ENCODE measurements at regions not wholly inside any gene's neighbourhood (a gene's known extent, or its start where the extent isn't known, plus 50 kb on each side); places are given as distances from the start of the nearest gene placed in this dataset.

- TF ChIP-seq, protein P1, sequence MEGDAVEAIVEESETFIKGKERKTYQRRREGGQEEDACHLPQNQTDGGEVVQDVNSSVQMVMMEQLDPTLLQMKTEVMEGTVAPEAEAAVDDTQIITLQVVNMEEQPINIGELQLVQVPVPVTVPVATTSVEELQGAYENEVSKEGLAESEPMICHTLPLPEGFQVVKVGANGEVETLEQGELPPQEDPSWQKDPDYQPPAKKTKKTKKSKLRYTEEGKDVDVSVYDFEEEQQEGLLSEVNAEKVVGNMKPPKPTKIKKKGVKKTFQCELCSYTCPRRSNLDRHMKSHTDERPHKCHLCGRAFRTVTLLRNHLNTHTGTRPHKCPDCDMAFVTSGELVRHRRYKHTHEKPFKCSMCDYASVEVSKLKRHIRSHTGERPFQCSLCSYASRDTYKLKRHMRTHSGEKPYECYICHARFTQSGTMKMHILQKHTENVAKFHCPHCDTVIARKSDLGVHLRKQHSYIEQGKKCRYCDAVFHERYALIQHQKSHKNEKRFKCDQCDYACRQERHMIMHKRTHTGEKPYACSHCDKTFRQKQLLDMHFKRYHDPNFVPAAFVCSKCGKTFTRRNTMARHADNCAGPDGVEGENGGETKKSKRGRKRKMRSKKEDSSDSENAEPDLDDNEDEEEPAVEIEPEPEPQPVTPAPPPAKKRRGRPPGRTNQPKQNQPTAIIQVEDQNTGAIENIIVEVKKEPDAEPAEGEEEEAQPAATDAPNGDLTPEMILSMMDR (IDR thresholded peaks at IDR 0.05): no peak
- TF ChIP-seq POLR2AphosphoS5 (IDR thresholded peaks at IDR 0.05) (no peak), POLR2A (IDR thresholded peaks at IDR 0.05) (no peak)
These were observed 76.2 kb upstream of the IRS2 start for GRCh38 chr13:109862627-109863026.

Data from transverse colon (tissue), 4 donors.